Esophagus muscularis mucosa (tissue), 3 donors: ENCODE measurements at regions not wholly inside any gene's neighbourhood (a gene's known extent, or its start where the extent isn't known, plus 50 kb on each side); places are given as distances from the start of the nearest gene placed in this dataset.

Experiments used
- CTCF ChIP-seq, 3 experiments: fragments of 200-600 bp in 2 of 3; fragments of 450-650 bp in 1 of 3; sonication (generic) in 2 of 3; IDR thresholded peaks; one replicate each; pipeline ENCODE4 v1.5.1; 2017 to 2019; ENCODE audit warnings: antibody characterized with exemption in 3 of 3, mild to moderate bottlenecking in 2 of 3, moderate library complexity in 1 of 3
- POLR2AphosphoS5 ChIP-seq, 2 donors: sonication (generic); formaldehyde crosslinking; IDR thresholded peaks; one replicate each; pipeline ENCODE4 v1.6.1; 2017; ENCODE audit warnings: antibody characterized with exemption in 2 of 2

GRCh38 chr12:77214136-77214535 is 148.8 kb upstream of the E2F7 start:
- no peak for TF ChIP-seq CTCF (IDR thresholded peaks at IDR 0.05)
- no peak for TF ChIP-seq POLR2AphosphoS5 (IDR thresholded peaks at IDR 0.05)
